ENCODE measurements at regions not wholly inside any gene's neighbourhood (a gene's known extent, or its start where the extent isn't known, plus 50 kb on each side); places are given as distances from the start of the nearest gene placed in this dataset.

DNA sequence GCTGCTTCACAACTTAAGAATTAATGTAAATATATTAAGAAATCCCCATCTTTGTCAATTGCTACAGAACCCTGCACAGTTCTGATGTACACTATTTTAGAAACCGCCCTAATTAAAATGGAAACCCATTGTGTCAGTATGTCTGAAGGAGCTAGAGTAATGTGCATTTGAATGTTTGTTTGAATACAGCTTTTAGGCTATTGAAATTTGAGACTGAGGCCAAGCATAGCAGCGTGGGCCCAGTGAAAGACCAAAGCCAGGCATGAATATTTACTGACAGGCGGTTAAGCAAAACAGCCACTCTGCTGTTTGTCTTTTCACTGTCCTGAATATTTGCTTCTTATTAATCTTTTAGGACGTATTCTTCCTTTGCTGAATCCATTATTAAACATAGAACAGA, 252.3 kb downstream of the IZUMO3 start:
- Histone ChIP-seq H3K4me1 (no peaks in the 10 kb centered on the region), H3K4me3 (no peak overlapping the region), H3K36me3 (ENCODE audit: insufficient read depth in 1 of 2, low read depth in 1 of 2) (no peaks in the 10 kb centered on the region), H3K27ac (no peak overlapping the region), H3K27me3 (ENCODE audit: insufficient read depth in 3 of 3, low read length in 2 of 3) (no peaks in the 10 kb centered on the region), H3K9me3 (no peaks in the 10 kb centered on the region)
- 37 to 48% (median 43%) methylated on average over 4 of the region's 4 CpGs for WGBS, 3 donors
- TF ChIP-seq, protein P1, sequence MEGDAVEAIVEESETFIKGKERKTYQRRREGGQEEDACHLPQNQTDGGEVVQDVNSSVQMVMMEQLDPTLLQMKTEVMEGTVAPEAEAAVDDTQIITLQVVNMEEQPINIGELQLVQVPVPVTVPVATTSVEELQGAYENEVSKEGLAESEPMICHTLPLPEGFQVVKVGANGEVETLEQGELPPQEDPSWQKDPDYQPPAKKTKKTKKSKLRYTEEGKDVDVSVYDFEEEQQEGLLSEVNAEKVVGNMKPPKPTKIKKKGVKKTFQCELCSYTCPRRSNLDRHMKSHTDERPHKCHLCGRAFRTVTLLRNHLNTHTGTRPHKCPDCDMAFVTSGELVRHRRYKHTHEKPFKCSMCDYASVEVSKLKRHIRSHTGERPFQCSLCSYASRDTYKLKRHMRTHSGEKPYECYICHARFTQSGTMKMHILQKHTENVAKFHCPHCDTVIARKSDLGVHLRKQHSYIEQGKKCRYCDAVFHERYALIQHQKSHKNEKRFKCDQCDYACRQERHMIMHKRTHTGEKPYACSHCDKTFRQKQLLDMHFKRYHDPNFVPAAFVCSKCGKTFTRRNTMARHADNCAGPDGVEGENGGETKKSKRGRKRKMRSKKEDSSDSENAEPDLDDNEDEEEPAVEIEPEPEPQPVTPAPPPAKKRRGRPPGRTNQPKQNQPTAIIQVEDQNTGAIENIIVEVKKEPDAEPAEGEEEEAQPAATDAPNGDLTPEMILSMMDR (IDR thresholded peaks at IDR 0.05): no peak
- ATAC-seq: no peak
- intact Hi-C loops (cut with DNase I): no loop called here
- DNase-seq: no peak

DNA sequence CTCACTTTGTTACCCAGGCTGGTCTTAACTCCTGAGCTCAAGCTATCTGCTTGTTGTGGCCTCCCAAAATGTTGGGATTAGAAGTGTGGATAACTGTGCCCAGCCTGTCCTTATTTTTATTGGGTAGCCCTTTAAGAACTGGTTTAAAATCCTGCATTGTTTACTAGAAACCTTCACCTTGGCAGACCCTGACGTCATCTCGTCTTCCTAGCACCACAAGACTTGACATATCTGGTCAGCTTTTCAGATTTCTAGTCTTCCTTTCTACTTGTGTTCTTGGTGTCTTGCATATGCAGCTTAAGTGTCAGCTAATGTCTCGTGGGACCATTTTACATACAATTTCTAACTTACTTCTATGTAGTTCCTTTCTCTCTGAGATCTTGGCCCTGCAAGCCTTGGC, 258.9 kb downstream of the IZUMO3 start:
- no peaks in the 10 kb centered on the region for H3K4me1 ChIP-seq
- H3K9me3 ChIP-seq: no peaks in the 10 kb centered on the region
- no peak overlapping the region for H3K4me3 ChIP-seq
- DNase-seq (no peak), ATAC-seq (no peak)
- intact Hi-C loops (cut with DNase I): no loop called here
- WGBS, 3 donors: 71 to 84% (median 72%) methylated on average over 3 of the region's 3 CpGs
- H3K36me3 ChIP-seq (ENCODE audit: insufficient read depth in 1 of 2, low read depth in 1 of 2): no peaks in the 10 kb centered on the region
- H3K27me3 ChIP-seq (ENCODE audit: insufficient read depth in 3 of 3, low read length in 2 of 3): no peaks in the 10 kb centered on the region
- no peak overlapping the region for H3K27ac ChIP-seq
- TF ChIP-seq, protein P1 (IDR thresholded peaks at IDR 0.05): no peak

DNA sequence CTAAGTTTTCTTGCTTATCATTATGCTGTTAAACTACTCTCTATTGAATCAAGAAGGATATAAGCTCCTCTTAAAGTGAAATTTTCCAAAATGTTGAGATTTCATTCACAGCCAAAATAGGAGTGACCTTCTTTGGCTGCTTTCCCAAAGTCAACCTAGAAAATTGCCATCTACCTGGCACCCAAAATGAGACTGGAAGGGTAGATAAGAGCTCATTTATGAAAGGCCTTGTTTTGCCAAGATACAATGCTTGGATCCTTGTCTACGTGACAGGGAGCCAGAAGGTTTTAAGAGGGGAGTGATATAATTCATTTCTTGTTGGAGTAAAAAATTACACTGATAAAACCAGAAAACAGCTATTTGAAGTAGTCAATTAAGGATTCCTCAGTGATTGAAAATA, 287.1 kb downstream of the IZUMO3 start:
- Histone ChIP-seq H3K4me1 (no peaks in the 10 kb centered on the region), H3K9me3 (peaks cover 3% of the 10 kb centered on the region), H3K36me3 (ENCODE audit: insufficient read depth in 1 of 2, low read depth in 1 of 2) (no peaks in the 10 kb centered on the region), H3K4me3 (no peak overlapping the region), H3K27me3 (ENCODE audit: insufficient read depth in 3 of 3, low read length in 2 of 3) (no peaks in the 10 kb centered on the region), H3K27ac (no peak overlapping the region)
- 37 to 42% (median 39%) methylated on average over 1 of the region's 1 CpG for WGBS, 3 donors
- TF ChIP-seq, protein P1 (IDR thresholded peaks at IDR 0.05): no peak
- ATAC-seq (no peak), DNase-seq (no peak)
- intact Hi-C loops (cut with DNase I): no loop called here

DNA sequence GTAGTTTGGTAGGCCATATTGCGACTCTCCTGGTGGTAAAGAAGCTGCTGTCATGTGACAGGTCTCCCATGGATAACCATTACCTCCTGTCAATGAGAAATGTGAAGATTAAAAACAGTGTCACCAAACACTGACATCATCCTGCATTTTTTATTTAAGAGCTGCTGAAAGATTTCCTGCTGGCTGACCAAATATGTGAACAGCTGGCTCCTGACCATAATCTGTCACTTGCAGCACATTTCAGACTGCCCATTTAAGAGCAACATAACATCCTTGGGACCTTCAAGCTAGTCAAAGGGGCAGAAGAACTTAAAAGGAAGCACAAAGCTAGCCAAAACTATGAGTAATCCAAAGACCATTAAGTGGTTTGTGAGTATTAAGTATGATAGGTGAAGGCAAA, 288.0 kb downstream of the IZUMO3 start:
- H3K4me1 ChIP-seq: no peaks in the 10 kb centered on the region
- TF ChIP-seq, protein P1 (IDR thresholded peaks at IDR 0.05): no peak
- no peak overlapping the region for H3K4me3 ChIP-seq
- ATAC-seq: no peak
- peaks cover 3% of the 10 kb centered on the region for H3K9me3 ChIP-seq
- intact Hi-C loops (cut with DNase I): no loop called here
- WGBS, 3 donors: 31 to 59% (median 39%) methylated on average over 1 of the region's 1 CpG
- no peaks in the 10 kb centered on the region for H3K36me3 ChIP-seq (ENCODE audit: insufficient read depth in 1 of 2, low read depth in 1 of 2)
- H3K27me3 ChIP-seq (ENCODE audit: insufficient read depth in 3 of 3, low read length in 2 of 3): no peaks in the 10 kb centered on the region
- DNase-seq: no peak
- H3K27ac ChIP-seq: no peak overlapping the region

DNA sequence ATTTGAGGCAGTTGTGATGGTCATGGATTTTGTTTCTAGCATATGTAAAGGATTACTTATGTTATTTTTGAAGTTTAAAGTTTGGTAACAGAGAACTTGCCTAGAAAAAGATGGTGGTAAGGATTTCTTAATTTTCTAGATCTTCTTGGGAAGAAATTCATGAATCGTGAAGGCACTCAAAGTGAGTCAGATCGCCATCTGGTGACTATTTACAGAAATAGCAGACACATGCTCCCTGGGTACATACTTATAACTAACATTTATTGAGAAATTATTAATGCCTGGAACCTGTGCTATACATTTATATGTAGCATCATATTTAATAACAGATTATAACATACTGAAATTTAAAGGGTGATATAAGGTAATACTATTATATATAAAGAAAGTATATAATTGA, 299.7 kb downstream of the IZUMO3 start:
- Histone ChIP-seq H3K9me3 (no peaks in the 10 kb centered on the region), H3K4me3 (no peak overlapping the region), H3K36me3 (ENCODE audit: insufficient read depth in 1 of 2, low read depth in 1 of 2) (no peaks in the 10 kb centered on the region), H3K27me3 (ENCODE audit: insufficient read depth in 3 of 3, low read length in 2 of 3) (no peaks in the 10 kb centered on the region), H3K27ac (no peak overlapping the region), H3K4me1 (no peaks in the 10 kb centered on the region)
- 28 to 35% (median 32%) methylated on average over 2 of the region's 2 CpGs for WGBS, 3 donors
- TF ChIP-seq, protein P1 (IDR thresholded peaks at IDR 0.05): no peak
- no peak for ATAC-seq
- DNase-seq: no peak
- intact Hi-C loops (cut with DNase I): no loop called here

All from psoas muscle (tissue), 7 donors.